AML-193 (cell line): ENCODE measurements at regions not wholly inside any gene's neighbourhood (a gene's known extent, or its start where the extent isn't known, plus 50 kb on each side); places are given as distances from the start of the nearest gene placed in this dataset.

Experiments used
- DNase-seq, 2 experiments: peaks; one replicate each; lab custom pipeline; 2025; lab: John Stamatoyannopoulos, UW

GRCh38 chr20:62581308-62581707 is 61.0 kb upstream of the SLCO4A1 start:
- no peak for DNase-seq

- DNase-seq: no peak
Observed at GRCh38 chr20:62581806-62582205, 60.5 kb upstream of the SLCO4A1 start.

DNA sequence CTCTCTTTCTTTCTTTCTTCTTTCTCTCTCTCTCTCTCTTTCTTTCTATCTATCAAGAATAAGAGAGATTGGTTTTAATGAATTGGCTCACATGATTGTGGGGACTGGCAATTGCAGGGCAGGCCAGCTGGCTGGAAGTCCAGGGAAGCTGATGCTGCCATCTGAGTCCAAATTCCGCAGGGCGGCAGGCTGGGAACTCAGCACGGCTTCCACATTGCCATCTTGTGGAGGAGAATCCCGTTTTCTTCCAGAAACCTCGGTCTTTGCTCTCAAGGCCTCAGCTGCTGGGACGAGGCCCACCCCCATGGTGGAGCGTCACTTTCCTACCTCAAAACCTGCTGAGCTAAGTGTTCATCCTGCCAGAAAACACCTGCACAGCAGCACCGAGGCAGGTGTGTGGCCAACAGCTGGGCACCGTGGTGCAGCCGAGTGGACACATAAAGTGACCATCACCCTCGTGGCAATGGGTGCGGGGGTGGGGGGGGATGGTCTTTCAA is 58.8 kb upstream of the SLCO4A1 start:
- DNase-seq: no peak

DNA sequence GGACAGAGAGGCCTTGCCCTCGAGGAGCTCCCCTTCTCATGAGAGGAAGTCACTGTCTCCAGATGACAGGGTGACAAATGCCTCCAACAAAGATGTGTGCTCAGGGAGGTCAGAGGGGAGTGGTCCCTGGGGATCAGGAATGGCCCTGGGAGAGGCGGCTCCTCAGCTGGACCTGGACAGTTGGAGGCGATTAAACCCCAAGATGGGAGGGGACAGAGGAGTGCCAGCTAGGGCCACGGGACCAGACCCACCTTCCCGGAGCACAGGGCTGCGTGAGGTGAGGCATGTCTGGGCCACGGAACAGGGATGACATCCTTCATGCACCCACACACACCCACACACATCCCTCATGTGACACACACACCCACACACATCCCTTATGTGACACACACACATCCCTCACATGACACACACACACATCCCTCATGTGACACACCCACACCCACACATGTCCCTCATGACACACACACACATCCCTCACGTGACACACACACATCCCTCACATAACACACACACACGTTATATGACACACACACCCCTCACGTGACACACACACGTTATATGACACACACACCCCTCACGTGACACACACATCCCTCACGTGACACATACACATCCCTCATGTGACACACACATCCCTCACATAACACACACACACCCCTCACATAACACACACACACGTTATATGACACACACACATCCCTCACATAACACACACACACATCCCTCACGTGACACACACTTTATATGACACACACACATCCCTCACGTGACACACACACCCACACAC is 57.4 kb upstream of the SLCO4A1 start:
- DNase-seq: no peak

DNA sequence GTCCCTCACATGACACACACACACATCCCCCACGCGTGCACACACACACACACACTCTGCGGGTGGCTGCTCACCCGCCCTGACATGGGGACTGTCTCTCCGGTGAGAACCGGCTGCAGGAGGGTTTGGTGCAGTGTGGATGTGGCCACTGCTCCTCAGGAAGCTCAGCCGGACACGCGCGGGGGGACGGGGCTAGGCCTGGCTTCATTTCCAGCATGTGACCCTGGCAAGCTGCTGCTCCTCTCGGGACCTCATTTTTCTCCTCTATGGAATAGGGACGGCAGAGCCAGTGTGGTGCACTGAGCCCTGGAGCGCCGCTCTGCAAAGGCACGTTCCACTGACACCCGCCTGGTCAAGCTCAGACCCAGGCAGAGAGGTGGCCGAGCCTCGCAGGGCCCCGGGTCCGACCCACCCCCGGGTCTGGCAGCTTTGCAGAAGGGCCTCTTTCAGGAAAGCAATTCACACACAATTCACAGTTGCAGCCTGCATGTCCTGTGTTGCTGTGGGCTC is 56.8 kb upstream of the SLCO4A1 start:
- no peak for DNase-seq

DNA sequence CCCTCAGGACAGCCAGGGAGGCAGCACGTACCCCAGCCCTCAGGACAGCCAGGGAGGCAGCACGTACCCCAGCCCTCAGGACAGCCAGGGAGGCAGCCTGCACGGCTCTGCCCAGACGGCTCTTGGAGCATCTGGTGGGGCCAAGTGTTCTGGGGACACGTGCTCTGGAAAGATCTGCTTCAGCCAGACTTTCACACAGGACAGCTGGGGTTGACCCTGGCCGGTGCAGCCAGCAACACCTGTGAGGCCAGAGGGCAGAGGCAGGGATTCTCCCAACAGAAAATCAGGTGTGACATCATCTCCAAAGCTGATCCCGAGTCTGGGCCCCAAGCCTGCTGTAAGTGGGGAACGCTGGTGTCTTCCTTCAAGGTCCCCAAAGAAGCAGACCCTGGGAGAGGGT is 55.5 kb upstream of the SLCO4A1 start:
- DNase-seq: no peak

- no peak for DNase-seq
Observed at GRCh38 chr20:62587757-62588402, 54.4 kb upstream of the SLCO4A1 start.

- no peak for DNase-seq
Observed at GRCh38 chr20:62588458-62589149, 53.7 kb upstream of the SLCO4A1 start.

- DNase-seq: no peak
Observed at GRCh38 chr20:62589150-62589498, 53.2 kb upstream of the SLCO4A1 start.

GRCh38 chr20:62589720-62590119 is 52.6 kb upstream of the SLCO4A1 start:
- DNase-seq: no peak

GRCh38 chr20:62590309-62591121 is 51.8 kb upstream of the SLCO4A1 start:
- no peak for DNase-seq

- DNase-seq: no peak
Observed at GRCh38 chr20:62591122-62591468, 51.2 kb upstream of the SLCO4A1 start.

DNA sequence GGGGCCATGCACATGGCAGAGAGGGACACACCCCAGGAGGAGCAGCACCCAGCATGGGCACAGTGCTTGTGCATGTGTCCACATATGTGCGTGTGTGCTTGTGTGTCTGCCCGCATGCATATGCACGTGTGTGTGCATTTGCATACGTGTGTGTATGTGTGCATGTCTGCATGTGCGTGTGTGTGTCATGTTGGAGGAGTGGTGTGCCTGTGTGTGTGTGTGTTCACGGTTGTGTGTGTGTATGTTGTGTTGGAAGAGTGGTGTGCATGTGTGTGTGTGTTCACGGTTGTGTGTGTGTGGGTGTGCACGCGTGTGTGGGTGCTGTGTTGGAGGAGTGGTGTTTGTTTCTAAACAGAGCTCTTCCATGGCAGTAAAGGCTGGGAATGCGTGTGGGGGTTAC is 50.7 kb upstream of the SLCO4A1 start:
- DNase-seq: no peak
